ENCODE measurements at regions not wholly inside any gene's neighbourhood (a gene's known extent, or its start where the extent isn't known, plus 50 kb on each side); places are given as distances from the start of the nearest gene placed in this dataset.

DNA sequence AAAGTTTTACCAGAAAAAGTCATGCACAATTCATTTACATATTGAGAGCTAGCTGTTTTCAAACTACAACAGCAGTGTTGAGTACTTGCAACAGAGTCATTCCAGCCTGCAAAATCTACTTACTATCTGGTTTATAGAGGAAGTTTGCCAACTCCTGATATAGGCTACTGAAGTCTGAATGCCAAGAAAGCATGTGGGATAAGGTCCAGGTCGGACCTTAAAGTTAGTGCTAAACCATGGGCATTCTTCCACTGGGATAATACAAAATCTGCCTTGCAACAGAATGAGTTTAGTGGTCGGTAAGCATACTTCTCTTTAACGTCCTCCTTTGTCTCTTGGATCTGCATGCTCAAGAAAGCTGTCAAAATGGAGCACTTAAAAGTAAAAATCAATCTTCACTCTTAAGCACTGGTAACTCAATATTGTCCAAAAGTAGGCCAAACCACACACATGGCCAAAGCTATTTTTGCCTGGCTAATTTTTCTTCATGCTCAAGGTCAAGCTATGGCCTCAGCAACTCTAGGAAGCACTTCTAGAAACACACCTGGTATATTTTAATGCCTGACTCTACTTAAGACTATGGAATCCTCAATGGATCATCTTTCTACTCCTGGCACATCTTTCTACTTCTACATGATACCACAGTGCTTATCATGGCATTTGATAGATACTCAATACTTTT, 364.9 kb upstream of the KITLG start:
- H3F3A ChIP-seq (ENCODE audit: insufficient read depth, low read length, poor library complexity, severe bottlenecking), result no peaks in the 10 kb centered on the region
- no peaks in the 10 kb centered on the region for H3K79me2 ChIP-seq (replicated peaks; ENCODE audit: insufficient read depth, low read length)
- H3K9me2 ChIP-seq (ENCODE audit: insufficient read depth, low read length), result no peaks in the 10 kb centered on the region
- no peak overlapping the region for H3K9ac ChIP-seq (ENCODE audit: low read length)
- no peak for TF ChIP-seq EZH2 (IDR thresholded peaks at IDR 0.05; ENCODE audit: borderline replicate concordance, insufficient read depth, low read length, poor library complexity, severe bottlenecking)
- no peak for TF ChIP-seq SMC3 (conservative IDR thresholded peaks at IDR 0.05; ENCODE audit: poor library complexity)
- H3K9me3 ChIP-seq (ENCODE audit: low read length), result no peaks in the 10 kb centered on the region
- no peak overlapping the region for H3K4me2 ChIP-seq (ENCODE audit: low read length)
- H3K27ac ChIP-seq (ENCODE audit: low read length), result no peak overlapping the region
- no peaks in the 10 kb centered on the region for H3K36me3 ChIP-seq (ENCODE audit: insufficient read depth, low read length)
- no peak overlapping the region for H3K4me3 ChIP-seq (ENCODE audit: low read length)
- H2AFZ ChIP-seq (ENCODE audit: low read depth, low read length), result no peak overlapping the region
- H4K20me1 ChIP-seq (ENCODE audit: insufficient read depth), result no peaks in the 10 kb centered on the region
- no peaks in the 10 kb centered on the region for H3K27me3 ChIP-seq (ENCODE audit: insufficient read depth, low read depth, low read length)

DNA sequence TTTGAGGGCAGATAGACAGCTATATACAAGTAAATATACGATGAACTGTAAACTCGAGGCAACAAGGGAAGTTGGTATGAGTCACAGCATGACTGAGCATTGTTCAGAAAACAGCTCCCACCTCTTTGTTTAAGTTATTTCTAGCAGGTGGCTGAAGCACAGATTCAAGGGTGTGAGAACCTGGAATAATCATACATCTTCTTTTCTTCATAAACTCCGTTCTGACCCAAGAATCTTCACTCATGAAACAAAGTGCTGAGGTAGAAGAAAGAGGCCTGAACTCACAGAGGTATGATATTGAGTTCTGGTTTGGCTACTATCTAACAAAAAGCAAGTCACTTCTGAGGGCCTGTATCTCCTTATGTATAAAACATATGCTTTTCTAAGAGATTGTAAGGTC, 364.1 kb upstream of the KITLG start:
- H3K4me3 ChIP-seq (ENCODE audit: low read length), result no peak overlapping the region
- no peaks in the 10 kb centered on the region for H3K36me3 ChIP-seq (ENCODE audit: insufficient read depth, low read length)
- H2AFZ ChIP-seq (ENCODE audit: low read depth, low read length), result no peak overlapping the region
- H3K9me2 ChIP-seq (ENCODE audit: insufficient read depth, low read length), result no peaks in the 10 kb centered on the region
- H3F3A ChIP-seq (ENCODE audit: insufficient read depth, low read length, poor library complexity, severe bottlenecking), result no peaks in the 10 kb centered on the region
- H3K27me3 ChIP-seq (ENCODE audit: insufficient read depth, low read depth, low read length), result no peaks in the 10 kb centered on the region
- H3K27ac ChIP-seq (ENCODE audit: low read length), result no peak overlapping the region
- no peaks in the 10 kb centered on the region for H3K9me3 ChIP-seq (ENCODE audit: low read length)
- TF ChIP-seq TAF1 (IDR thresholded peaks at IDR 0.05; ENCODE audit: low read depth) (no peak), EP300 (conservative IDR thresholded peaks at IDR 0.05; ENCODE audit: poor library complexity, severe bottlenecking) (no peak), EZH2 (IDR thresholded peaks at IDR 0.05; ENCODE audit: borderline replicate concordance, insufficient read depth, low read length, poor library complexity, severe bottlenecking) (no peak), RAD21 (conservative IDR thresholded peaks at IDR 0.05) (no peak), SMC3 (conservative IDR thresholded peaks at IDR 0.05; ENCODE audit: poor library complexity) (no peak), POLR2AphosphoS5 (IDR thresholded peaks at IDR 0.05) (no peak), MXI1 (conservative IDR thresholded peaks at IDR 0.05; ENCODE audit: poor library complexity, severe bottlenecking) (no peak)
- TF ChIP-seq, protein P1, sequence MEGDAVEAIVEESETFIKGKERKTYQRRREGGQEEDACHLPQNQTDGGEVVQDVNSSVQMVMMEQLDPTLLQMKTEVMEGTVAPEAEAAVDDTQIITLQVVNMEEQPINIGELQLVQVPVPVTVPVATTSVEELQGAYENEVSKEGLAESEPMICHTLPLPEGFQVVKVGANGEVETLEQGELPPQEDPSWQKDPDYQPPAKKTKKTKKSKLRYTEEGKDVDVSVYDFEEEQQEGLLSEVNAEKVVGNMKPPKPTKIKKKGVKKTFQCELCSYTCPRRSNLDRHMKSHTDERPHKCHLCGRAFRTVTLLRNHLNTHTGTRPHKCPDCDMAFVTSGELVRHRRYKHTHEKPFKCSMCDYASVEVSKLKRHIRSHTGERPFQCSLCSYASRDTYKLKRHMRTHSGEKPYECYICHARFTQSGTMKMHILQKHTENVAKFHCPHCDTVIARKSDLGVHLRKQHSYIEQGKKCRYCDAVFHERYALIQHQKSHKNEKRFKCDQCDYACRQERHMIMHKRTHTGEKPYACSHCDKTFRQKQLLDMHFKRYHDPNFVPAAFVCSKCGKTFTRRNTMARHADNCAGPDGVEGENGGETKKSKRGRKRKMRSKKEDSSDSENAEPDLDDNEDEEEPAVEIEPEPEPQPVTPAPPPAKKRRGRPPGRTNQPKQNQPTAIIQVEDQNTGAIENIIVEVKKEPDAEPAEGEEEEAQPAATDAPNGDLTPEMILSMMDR (IDR thresholded peaks at IDR 0.05; ENCODE audit: poor library complexity, severe bottlenecking), result no peak
- TF ChIP-seq, protein P2, sequence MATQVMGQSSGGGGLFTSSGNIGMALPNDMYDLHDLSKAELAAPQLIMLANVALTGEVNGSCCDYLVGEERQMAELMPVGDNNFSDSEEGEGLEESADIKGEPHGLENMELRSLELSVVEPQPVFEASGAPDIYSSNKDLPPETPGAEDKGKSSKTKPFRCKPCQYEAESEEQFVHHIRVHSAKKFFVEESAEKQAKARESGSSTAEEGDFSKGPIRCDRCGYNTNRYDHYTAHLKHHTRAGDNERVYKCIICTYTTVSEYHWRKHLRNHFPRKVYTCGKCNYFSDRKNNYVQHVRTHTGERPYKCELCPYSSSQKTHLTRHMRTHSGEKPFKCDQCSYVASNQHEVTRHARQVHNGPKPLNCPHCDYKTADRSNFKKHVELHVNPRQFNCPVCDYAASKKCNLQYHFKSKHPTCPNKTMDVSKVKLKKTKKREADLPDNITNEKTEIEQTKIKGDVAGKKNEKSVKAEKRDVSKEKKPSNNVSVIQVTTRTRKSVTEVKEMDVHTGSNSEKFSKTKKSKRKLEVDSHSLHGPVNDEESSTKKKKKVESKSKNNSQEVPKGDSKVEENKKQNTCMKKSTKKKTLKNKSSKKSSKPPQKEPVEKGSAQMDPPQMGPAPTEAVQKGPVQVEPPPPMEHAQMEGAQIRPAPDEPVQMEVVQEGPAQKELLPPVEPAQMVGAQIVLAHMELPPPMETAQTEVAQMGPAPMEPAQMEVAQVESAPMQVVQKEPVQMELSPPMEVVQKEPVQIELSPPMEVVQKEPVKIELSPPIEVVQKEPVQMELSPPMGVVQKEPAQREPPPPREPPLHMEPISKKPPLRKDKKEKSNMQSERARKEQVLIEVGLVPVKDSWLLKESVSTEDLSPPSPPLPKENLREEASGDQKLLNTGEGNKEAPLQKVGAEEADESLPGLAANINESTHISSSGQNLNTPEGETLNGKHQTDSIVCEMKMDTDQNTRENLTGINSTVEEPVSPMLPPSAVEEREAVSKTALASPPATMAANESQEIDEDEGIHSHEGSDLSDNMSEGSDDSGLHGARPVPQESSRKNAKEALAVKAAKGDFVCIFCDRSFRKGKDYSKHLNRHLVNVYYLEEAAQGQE (IDR thresholded peaks at IDR 0.05; ENCODE audit: borderline replicate concordance), result no peak
- H4K20me1 ChIP-seq (ENCODE audit: insufficient read depth), result no peaks in the 10 kb centered on the region
- H3K4me2 ChIP-seq (ENCODE audit: low read length), result no peak overlapping the region
- H3K9ac ChIP-seq (ENCODE audit: low read length), result no peak overlapping the region
- no peaks in the 10 kb centered on the region for H3K79me2 ChIP-seq (replicated peaks; ENCODE audit: insufficient read depth, low read length)
